Cardiac septum (tissue), 1 donor: ENCODE measurements at regions not wholly inside any gene's neighbourhood (a gene's known extent, or its start where the extent isn't known, plus 50 kb on each side); places are given as distances from the start of the nearest gene placed in this dataset.
"Not testable (repeated sequence)": the region's sequence is repeated elsewhere in the genome, so short reads cannot be mapped to it uniquely, and the experiment has no call there.

Experiments
- DNase-seq: peaks from one replicate; pipeline ENCODE4 v3.0.0-alpha.2; 2020; ENCODE audit warnings: low spot score
- intact Hi-C: fragments of 100-400 bp; cut with DNase I; formaldehyde crosslinking; loops from one replicate; pipeline ENCODE4 v1.14.0; 2022
- donor health status: DM: no; HTN: no; CAD: no.

DNA sequence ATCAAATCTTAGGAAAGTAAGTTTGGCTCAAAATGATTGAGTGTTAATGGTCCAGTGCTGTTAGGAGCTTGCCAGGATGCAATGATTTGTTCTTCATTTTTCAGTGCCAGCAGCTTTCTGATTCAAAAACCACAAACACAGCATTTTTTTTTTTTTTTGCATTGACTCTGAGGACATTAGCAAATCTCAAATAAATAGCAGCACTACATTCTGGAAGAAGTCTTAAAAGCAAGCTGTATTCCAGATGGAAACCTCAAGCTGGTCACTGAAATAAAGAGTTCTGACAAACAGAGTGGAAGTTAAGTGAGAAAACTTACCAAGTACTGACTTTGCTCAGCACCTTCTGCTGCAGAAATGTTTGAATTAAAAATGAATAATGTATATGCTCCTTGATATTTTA, 1653.1 kb upstream of the CDH9 start:
- DNase-seq, result no peak

DNA sequence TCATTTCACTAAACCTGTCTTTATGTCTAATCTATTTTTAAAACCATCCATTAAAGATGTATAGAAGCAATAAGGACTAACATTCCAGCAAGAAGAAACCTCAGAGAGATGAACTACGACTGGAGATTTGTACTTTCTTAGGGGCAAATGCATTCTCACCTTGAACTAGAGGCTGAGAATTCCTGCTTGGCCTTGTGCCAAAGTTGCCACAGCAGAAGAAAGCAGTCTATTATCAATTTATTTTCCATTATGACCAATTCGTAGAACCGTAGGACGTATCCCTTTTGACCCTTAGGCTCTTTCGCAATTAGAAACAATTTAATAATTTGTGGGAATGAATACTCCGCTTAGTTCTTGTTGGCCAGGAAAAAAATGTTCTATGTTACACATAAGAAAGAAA, 1647.4 kb upstream of the CDH9 start:
- intact Hi-C loops, result no loop called here
- DNase-seq, result no peak

More for the DNA sequence above, 1653.1 kb upstream of the CDH9 start:
- intact Hi-C loops, result no loop called here

DNA sequence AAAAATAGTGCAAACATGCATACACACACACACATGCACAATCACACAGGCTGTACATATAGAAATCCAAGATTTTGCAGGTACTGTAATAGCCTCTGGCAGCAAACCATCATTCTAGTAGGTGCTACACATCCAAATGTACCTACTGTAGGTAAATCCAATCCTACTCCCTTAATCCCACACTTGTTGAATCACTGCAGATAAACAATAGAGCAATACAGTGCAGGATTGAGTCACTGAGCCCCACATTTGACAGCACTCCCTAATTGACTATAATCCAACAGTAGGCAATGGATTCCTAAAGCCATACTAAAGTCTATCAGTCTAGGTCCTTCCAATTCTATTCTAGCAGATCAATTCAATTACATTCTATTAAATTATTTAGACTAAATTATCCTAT, 1640.5 kb upstream of the CDH9 start:
- intact Hi-C loops, result no loop called here

DNA sequence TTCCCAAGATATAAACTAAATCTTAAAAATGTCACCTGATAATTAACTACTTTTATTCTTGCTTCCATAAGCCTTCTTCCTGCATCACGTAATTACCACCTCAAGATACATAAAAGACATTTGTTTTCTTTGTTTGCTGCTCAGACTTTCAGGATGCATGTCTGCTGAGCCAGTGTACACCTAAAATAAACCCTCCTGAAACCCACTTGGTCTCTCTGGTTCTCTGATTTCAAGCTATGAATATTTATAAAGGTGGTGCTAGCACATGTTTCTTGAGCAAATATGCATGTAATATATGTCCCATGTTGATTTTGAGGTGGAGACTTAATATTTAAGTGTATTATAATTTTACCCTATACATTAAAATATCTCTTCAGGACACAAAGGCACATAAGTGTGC, 1627.7 kb upstream of the CDH9 start:
- no peak for DNase-seq
- intact Hi-C loops, result no loop called here

More for the DNA sequence above, 1640.5 kb upstream of the CDH9 start:
- no peak for DNase-seq

DNA sequence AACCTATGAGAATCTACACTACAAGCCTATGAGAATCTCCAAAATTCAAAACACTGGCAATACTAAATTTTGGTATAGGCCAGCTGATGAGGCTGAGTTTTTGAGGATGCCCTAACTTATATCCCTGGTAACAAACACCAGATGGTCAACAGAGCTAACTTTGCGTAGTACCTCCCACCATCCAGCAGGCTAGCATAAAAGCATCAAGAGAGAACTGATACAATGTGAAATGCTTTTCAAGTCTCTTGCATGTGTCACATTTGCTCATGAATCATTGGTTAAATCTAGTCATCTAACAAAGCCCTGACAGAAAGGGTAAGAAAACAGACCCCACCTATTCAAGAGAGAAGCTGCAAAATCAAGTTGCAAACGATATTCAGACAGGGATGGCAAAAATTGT, 1609.7 kb upstream of the CDH9 start:
- DNase-seq, result no peak
- intact Hi-C loops, result no loop called here

DNA sequence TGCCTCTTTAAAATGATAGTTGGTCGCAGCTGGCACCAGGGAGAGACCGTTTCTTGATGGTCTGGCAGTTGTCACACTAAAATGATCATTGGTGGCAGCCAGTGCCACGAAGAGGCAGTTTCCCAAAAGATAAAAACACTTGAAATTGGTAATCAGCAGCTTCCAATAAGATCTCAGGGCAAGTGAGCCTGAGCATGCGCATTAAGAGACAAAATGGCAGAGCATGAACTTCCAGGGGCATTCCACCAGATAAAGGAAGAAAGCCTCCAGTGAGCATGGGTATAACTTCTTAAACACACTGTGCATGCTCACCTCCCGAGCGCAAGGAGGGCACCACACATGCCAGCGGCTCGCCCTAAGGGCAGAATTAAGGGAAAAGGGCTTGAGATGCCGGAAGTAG, 1594.2 kb upstream of the CDH9 start:
- intact Hi-C loops, result no loop called here
- no peak for DNase-seq

DNA sequence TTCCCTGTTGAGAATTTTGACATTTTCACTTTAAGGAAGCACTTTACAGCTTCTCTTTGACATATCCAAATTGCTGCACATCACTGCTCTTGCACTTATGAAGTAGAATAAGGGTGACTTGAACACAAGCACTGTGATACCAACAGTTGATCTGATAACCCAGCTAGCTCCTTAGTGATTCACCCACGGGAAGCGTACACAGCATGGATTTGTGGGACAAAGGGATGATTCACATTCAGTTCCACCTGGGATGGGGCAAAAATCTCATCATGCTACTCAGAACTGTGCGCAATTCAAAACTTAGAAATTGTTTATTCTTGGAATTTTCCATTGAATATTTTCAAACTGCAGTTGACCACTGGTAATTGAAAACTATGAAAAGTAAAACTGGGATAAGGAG, 1565.5 kb upstream of the CDH9 start:
- DNase-seq, result no peak
- intact Hi-C loops, result no loop called here

DNA sequence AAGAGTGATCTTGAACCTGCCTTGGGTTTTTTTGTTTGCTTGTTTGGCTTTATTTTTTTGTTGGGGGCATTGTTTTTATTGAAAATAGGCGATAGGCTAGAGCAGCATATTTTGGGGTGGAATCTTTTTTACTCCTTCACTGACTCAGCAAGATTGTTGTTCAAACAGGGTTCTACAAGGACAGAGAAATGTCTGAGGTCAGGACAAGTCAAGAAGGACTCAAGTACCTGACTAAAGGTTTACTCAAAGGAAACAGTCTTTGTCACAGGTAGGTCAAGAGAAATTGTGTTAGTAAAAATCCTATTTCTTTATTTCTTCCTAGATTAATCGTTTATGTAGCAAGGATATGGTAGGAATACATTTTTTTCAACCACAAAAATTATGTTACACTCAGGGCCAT, 1564.0 kb upstream of the CDH9 start:
- intact Hi-C loops, result no loop called here
- DNase-seq, result no peak

DNA sequence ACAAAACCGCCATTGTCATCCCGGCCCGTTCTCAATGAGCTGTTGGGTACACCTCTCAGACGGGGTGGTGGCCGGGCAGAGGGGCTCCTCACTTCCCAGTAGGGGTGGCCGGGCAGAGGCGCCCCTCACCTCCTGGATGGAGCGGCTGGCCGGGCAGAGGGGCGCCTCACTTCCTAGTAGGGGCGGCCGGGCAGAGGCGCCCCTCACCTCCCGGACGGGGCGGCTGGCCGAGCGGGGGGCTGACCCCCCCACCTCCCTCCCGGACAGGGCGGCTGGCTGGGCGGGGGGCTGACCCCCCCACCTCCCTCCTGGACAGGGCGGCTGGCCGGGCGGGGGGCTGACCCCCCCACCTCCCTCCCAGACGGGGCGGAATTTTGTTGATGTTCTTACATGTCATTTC, 1558.3 kb upstream of the CDH9 start:
- DNase-seq, result not testable (repeated sequence)

DNA sequence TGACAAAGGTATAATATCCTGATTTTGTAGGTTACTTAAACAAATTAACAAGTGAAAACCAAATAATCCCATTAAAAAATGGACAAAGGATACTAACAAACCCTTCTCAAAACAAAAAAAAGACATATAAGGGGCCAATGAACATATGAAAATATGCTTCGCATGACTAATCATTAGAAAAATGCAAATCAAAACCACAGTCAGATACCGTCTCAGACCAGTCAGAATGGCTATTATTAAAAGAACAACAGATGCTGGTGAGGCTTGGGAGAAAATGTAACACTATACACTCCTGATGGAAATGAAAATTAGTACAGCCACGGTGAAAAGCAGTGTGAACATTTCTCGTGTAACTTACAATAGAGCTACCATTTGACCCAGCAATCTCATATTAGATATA, 1542.2 kb upstream of the CDH9 start:
- intact Hi-C loops, result no loop called here
- DNase-seq, result no peak

More for the DNA sequence above, 1558.3 kb upstream of the CDH9 start:
- intact Hi-C loops, result not testable (repeated sequence)

DNA sequence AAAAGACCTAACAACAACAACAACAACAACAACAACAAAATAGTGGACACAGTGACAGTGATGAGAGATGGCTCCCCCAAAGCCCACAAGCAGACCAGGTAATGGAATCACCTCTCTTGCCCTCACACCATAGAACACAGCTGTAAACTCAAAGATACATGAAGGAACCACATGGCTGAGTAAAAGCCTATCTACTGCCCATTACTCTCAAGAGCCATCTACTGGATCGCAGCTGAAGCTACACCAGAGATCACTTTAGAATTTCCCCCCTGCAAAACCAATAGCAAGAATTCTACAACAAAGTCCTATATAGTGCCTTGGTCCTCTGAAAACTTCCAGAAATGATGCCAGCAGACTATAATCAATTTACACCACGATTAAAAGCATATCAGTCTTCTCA, 1537.6 kb upstream of the CDH9 start:
- DNase-seq, result no peak
- intact Hi-C loops, result no loop called here

DNA sequence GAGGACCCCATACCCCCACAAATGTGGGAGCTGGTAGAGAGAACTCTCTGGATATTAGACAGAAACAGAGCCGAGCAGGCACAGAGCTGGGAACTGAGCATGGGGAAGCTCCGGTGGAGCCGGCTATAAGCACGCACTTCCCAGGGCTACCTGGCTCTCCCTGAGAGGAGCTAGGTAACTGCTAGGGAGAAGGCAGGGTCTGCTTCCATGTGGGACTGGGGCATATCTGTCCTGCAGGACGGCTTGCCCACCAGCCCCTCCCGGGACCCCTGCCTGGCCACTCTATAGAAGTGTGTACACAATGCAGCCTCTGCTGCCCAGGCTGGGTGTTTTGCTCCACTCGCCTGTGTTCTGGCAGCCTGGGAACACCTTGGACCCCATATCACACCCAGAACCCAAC, 1537.0 kb upstream of the CDH9 start:
- no peak for DNase-seq
- intact Hi-C loops, result no loop called here

DNA sequence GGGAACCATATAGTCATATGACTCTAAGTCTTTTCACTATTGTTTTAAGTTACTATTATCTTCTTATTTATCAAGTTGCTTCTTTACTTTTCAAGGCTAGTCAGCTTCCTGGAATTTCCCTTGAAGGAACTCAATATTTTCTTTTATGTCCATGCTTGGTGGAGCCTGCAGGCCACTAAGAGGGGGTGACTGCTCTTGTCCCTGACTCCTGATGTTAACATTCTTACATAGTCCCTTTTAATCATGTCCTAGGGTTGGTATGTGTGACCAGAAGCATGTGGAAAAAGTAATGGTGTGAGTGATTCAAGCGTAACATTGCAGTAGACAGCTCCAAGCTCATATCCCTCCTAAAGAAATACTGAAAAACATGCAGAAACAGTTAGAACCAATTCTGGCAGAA, 1536.2 kb upstream of the CDH9 start:
- DNase-seq, result no peak
- intact Hi-C loops, result no loop called here

DNA sequence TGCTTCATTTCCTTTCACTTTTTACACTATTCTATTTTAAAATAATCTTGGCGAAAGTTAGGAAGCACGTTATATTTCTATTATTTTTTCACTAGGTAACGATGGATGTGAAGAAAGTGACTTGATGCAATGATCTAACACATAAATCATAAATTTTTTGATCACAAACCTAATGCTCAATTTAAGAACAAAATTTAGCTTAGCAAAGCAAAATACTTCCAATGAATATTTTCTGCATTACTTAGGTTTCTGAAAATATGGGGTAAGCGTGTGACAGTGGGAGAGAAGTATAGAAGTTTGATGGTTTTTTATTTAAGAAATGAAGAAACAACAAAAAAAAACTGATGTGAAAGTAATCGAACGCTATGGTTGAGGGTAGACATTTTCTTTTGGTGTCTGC, 1528.7 kb upstream of the CDH9 start:
- DNase-seq, result no peak
- intact Hi-C loops, result no loop called here

DNA sequence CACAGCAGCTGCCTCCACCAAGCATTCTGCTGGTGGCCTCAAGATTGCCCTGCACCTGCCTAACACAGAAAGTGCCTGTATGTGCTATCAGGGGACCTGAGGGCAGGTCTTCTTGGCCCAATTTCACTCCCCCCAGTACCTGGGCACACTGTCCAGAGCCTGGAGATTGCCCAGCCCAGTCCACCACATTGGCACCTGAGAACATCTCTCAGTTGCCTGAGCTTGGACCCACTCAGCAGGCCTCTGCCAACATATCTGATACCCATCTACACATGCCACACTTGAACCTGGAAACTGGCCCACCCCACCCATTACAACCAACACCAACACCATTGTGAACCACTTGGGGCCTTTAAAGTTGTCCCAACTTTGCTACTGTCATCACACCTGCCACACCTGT, 1523.1 kb upstream of the CDH9 start:
- no peak for DNase-seq

DNA sequence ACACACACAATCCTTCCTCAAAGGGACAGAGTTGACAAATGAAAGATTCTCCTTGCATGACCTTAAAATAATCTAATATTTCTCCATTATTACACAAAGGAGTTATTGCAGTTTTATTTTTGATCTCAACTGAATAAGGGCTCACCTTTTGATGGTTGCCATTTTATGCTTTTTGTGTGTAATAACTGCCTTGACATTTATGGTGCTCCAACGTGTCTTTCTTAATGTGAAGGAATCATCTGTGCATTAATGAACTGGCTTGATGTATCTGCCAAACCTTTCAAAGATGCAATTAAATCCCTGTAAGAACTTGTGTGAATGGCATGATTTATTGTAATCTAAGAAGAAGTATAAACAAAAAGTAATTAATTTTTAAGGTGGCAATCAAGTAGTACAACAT, 1519.8 kb upstream of the CDH9 start:
- intact Hi-C loops, result no loop called here
- DNase-seq, result no peak

More for the DNA sequence above, 1523.1 kb upstream of the CDH9 start:
- intact Hi-C loops, result no loop called here

DNA sequence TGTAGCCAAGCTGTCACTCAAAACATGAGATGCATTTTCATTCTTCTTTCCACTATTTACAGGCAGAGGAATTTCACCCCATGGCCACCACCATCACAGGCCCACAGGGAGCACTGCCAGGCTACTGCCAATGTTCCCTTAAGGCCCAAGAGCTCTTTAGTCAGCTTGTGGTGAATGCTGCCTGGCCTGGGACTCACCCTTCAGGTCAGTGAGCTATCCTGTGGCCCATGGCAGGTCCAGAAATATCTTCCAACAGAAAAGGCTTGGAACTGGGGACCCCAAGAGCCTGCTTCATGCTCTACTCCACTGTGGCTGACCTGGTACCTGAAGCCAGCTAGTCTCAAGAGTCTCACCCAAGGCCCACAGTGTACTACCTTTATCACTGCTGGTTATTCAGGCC, 1518.7 kb upstream of the CDH9 start:
- intact Hi-C loops, result no loop called here
- no peak for DNase-seq

DNA sequence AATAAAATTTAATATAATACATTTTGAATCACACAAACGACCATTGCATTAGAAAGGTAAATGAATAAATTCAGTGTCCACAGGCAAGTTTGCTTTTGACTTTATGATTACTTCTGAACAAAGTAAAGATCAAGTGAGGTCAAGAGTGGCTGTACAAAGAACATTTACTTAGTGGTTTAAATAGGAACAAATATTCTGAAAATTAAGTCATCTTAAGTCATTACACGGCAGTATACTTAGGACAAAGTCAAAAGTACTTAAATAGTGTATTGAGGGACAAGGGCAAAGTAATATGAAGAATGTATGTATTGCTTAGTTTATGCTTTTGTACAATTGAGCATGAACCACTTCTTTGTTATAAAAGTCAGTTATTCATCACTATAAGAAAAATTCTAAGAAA, 1511.2 kb upstream of the CDH9 start:
- intact Hi-C loops, result no loop called here
- no peak for DNase-seq

DNA sequence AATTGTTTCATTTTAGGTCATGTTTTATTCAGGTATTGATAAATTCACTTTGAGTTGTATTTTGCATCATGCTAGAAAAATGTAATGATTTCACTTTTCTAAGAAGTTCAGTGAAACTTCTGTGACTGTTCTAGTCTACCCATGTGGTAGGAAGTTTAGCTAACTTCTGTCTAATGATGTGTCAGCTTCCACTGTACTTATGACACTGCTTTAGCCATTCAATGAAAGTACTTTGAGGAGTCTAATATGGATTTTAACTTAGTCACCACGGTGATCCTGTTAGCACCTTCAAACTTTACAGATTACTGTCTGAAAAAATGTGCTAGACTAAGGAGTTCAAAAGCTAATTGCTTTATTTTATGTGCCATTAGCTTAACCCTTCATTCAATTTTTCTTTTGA, 1510.5 kb upstream of the CDH9 start:
- no peak for DNase-seq
- intact Hi-C loops, result no loop called here

DNA sequence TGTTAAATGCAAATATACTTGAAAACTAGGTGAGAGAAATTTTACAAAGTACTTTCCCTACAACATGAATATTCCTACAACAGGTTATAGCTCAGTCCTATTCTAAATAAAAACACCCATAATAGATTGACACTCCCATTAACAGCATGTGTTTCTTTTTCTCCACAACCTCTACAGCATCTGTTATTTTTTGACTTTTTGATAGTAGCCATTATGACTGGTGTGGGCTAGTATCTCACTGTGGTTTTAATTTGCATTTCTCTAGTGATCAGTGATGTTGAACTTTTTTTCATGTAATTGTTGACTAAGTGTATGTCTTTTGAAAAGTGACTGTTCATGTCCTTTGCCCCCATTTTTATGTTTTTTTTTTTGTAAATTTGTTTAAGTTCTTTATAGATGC, 1506.1 kb upstream of the CDH9 start:
- intact Hi-C loops, result no loop called here
- no peak for DNase-seq

DNA sequence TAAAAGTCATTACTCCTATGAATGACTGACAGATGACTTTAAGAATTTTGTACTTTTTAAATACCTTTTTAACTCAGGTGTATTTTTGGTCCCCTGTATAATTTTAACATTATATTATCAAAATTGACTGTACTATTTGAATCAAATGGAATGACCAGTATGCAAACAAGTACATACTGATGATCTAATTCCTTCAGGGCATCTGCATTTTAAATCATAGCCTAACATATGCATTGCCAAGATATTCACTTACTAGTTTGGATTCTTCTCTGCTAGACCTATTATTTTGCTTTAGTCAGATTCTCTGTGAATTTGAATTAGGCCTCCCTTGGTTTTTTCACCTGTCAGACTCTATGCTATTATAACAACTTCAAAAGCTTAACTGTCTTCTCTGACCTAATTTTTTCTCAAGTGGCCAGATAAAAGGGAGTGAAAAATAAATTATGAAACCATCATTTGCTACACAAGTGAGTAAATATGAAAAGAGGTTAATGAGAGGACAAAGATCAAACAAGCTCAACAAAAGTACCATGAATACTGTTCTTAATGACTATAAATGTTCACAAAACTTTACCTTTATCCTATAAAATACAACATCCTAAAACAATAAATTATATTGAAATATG, 1505.2 kb upstream of the CDH9 start:
- intact Hi-C loops, result no loop called here

DNA sequence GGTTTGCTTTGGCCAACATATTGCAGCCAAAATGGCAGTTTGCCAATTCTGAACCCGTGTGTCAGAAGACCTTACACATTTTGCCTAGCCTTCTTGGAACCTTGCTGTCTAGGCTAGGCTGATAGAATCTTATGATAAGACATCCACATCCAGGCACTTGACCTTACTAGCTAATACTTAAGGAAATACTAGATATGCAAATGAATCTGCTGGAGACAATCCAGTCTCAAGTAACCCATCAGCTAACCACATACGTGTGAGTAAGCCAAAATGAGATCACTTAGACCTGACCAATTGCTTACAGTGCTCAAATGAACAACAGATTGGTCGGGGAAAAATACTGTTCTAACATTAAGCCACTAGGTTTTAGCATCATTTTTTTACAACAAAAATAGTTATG, 1504.6 kb upstream of the CDH9 start:
- intact Hi-C loops, result no loop called here
- no peak for DNase-seq

More for the DNA sequence above, 1505.2 kb upstream of the CDH9 start:
- no peak for DNase-seq
